GM19023 (cell line): ENCODE measurements at regions not wholly inside any gene's neighbourhood (a gene's known extent, or its start where the extent isn't known, plus 50 kb on each side); places are given as distances from the start of the nearest gene placed in this dataset.

Experiments
- ATAC-seq: cut with Tn5 transposase; IDR thresholded peaks from one replicate; pipeline ENCODE4 v1.9.1; 2021; ENCODE audit warnings: mild to moderate bottlenecking, moderate library complexity; ENCODE audit not compliant: unreplicated experiment

- no peak for ATAC-seq
Observed at GRCh38 chr11:90913131-90913668, 690.4 kb upstream of the CHORDC1 start.

GRCh38 chr11:90912631-90913030 is 689.8 kb upstream of the CHORDC1 start:
- ATAC-seq = no peak

GRCh38 chr11:90911192-90911591 is 688.3 kb upstream of the CHORDC1 start:
- ATAC-seq = no peak

GRCh38 chr11:90908074-90908473 is 685.2 kb upstream of the CHORDC1 start:
- no peak for ATAC-seq

GRCh38 chr11:90895850-90896249 is 673.0 kb upstream of the CHORDC1 start:
- no peak for ATAC-seq

- ATAC-seq = no peak
Observed at GRCh38 chr11:90890347-90890746, 667.5 kb upstream of the CHORDC1 start.

- ATAC-seq = no peak
Observed at GRCh38 chr11:90884181-90884580, 661.3 kb upstream of the CHORDC1 start.

- ATAC-seq = no peak
Observed at GRCh38 chr11:90874986-90875385, 652.1 kb upstream of the CHORDC1 start.

GRCh38 chr11:90874281-90874680 is 651.4 kb upstream of the CHORDC1 start:
- no peak for ATAC-seq

- ATAC-seq = no peak
Observed at GRCh38 chr11:90867416-90867815, 644.6 kb upstream of the CHORDC1 start.

- ATAC-seq = no peak
Observed at GRCh38 chr11:90856790-90857189, 633.9 kb upstream of the CHORDC1 start.

- no peak for ATAC-seq
Observed at GRCh38 chr11:90855531-90855930, 632.7 kb upstream of the CHORDC1 start.

- no peak for ATAC-seq
Observed at GRCh38 chr11:90851196-90851595, 628.3 kb upstream of the CHORDC1 start.

GRCh38 chr11:90849312-90849711 is 626.5 kb upstream of the CHORDC1 start:
- no peak for ATAC-seq

- no peak for ATAC-seq
Observed at GRCh38 chr11:90847268-90847886, 624.5 kb upstream of the CHORDC1 start.

GRCh38 chr11:90846628-90847027 is 623.8 kb upstream of the CHORDC1 start:
- no peak for ATAC-seq

- no peak for ATAC-seq
Observed at GRCh38 chr11:90845799-90846198, 623.0 kb upstream of the CHORDC1 start.

GRCh38 chr11:90845126-90845525 is 622.3 kb upstream of the CHORDC1 start:
- ATAC-seq = no peak

- ATAC-seq = no peak
Observed at GRCh38 chr11:90844041-90844440, 621.2 kb upstream of the CHORDC1 start.

GRCh38 chr11:90842681-90843080 is 619.8 kb upstream of the CHORDC1 start:
- no peak for ATAC-seq

GRCh38 chr11:90840071-90840470 is 617.2 kb upstream of the CHORDC1 start:
- no peak for ATAC-seq

GRCh38 chr11:90836031-90836430 is 613.2 kb upstream of the CHORDC1 start:
- no peak for ATAC-seq

- no peak for ATAC-seq
Observed at GRCh38 chr11:90823446-90823845, 600.6 kb upstream of the CHORDC1 start.
